Breast epithelium (tissue), 3 donors: ENCODE measurements at regions not wholly inside any gene's neighbourhood (a gene's known extent, or its start where the extent isn't known, plus 50 kb on each side); places are given as distances from the start of the nearest gene placed in this dataset.

Source experiments
- POLR2AphosphoS5 ChIP-seq, 3 donors: sonication (generic); formaldehyde crosslinking; IDR thresholded peaks; one replicate each; pipeline ENCODE4 v1.6.1; 2017; ENCODE audit warnings: antibody characterized with exemption in 3 of 3
- TF ChIP-seq, protein P1 (sequence below), 3 donors: fragments of 450-650 bp; IDR thresholded peaks; one replicate each; pipeline ENCODE4 v1.5.1; 2016 to 2017; ENCODE audit warnings: antibody characterized with exemption in 3 of 3, mild to moderate bottlenecking in 3 of 3, moderate library complexity in 3 of 3

DNA sequence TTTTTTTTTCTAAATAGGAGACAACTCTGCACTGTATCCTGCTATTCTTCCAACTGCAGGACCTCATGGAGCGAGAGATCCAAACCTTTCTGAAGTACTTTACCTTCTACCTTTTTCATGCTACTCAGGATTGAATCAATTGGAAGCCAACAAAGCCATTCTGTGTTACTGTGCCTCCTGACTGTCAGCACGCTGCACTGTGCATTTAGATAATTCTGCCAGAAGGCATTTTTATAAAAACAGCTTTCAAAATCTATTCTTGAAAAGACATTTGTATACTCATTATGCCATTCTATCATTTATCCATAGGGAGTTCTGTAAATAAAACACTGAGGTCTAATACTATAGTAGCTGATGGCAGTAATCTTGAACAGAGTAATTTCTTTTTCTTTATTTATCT lies 142.8 kb downstream of the SLIT2 start:
- no peak for TF ChIP-seq POLR2AphosphoS5 (IDR thresholded peaks at IDR 0.05)
- TF ChIP-seq, protein P1, sequence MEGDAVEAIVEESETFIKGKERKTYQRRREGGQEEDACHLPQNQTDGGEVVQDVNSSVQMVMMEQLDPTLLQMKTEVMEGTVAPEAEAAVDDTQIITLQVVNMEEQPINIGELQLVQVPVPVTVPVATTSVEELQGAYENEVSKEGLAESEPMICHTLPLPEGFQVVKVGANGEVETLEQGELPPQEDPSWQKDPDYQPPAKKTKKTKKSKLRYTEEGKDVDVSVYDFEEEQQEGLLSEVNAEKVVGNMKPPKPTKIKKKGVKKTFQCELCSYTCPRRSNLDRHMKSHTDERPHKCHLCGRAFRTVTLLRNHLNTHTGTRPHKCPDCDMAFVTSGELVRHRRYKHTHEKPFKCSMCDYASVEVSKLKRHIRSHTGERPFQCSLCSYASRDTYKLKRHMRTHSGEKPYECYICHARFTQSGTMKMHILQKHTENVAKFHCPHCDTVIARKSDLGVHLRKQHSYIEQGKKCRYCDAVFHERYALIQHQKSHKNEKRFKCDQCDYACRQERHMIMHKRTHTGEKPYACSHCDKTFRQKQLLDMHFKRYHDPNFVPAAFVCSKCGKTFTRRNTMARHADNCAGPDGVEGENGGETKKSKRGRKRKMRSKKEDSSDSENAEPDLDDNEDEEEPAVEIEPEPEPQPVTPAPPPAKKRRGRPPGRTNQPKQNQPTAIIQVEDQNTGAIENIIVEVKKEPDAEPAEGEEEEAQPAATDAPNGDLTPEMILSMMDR (IDR thresholded peaks at IDR 0.05) = no peak
